ENCODE measurements at regions not wholly inside any gene's neighbourhood (a gene's known extent, or its start where the extent isn't known, plus 50 kb on each side); places are given as distances from the start of the nearest gene placed in this dataset.
"Not testable (repeated sequence)": the region's sequence is repeated elsewhere in the genome, so short reads cannot be mapped to it uniquely, and the experiment has no call there.

DNA sequence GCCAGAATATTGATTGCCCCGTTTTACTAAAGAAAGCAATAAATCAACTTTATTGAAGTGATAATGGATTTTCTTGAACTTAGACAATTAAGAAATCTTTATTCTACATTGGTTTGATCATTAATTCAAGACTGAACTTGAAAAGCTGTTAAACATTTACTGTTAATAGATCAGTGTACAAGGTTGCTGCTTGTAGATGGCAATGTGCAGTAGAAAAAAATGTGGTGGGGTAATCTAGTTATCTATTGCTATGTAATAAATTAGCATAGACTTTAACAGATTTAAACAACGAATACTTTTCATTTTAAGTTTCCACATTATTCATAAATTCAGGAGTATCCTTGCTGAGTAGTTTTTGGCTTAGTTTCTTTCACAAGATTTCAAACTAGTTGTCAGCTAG lies 612.5 kb downstream of the ACTRT1 start:
- FAIRE-seq: peak; percentile 65

DNA sequence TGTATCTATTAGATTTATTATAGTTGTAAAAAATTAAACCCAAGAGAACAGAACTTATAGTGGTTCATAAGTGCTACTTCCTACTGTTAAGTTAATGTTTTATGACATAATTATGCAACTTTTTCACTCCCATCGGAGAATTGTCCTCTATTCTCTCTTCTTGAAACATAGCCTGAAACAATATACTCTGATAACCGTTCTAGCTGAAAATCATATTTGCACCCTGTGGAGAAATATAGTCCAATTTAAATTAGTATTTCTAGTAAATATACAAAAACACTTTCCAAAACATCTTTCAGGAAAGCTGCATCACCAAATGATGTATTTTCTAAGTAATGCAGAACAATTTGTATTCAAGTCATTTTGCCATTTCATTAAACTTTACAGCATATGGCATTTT lies 586.4 kb downstream of the PRR32 start:
- no peak for FAIRE-seq

- no peak for FAIRE-seq
Observed at GRCh38 chrX:127404161-127404560, 584.6 kb downstream of the PRR32 start.

DNA sequence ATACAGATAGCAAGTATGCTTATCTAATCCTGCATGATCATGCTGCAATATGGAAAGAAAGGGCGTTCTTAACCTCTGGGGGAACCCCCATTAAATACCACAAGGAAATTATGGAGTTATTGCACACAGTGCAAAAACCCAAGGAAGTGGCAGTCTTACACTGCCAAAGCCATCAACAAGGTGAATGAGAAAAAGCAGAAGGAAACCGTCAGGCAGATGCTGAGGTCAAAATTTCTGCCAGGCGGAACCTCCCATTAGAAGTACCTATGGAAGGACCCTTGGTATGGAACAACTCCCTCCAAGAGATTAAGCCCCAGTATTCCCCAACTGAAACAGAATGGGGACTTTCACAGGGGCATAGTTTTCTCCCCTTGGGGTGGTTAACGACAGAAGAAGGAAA lies 580.7 kb downstream of the PRR32 start:
- FAIRE-seq: not testable (repeated sequence)

GRCh38 chrX:127390316-127390715 lies 570.8 kb downstream of the PRR32 start:
- no peak for FAIRE-seq

- no peak for FAIRE-seq
Observed at GRCh38 chrX:127389900-127390299, 570.4 kb downstream of the PRR32 start.
